ENCODE measurements at regions not wholly inside any gene's neighbourhood (a gene's known extent, or its start where the extent isn't known, plus 50 kb on each side); places are given as distances from the start of the nearest gene placed in this dataset.
A peak's percentile ranks its signal among the peaks of the same experiment; 100 is the strongest.

DNA sequence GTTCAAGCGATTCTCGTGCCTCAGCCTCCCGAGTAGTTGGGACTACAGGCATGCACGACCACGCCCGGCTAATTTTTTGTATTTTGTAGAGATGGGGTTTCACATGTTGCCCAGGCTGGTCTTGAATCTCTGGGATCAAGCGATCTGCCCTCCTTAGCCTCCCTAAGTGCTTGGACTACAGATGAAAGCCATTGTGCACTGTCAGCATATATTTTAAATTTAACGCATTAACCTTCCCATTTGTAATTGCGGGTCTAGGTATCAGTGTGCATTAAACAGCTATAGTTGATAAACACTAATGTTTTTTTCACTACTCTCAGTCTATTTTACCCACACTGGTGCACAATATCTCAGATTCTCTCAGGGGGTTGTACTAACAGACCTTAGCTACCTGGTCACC lies 1930.8 kb downstream of the C4orf33 start:
- Histone ChIP-seq H3K4me3 (ENCODE audit: insufficient read depth, low read depth, low read length) (no peak overlapping the region), H3K4me1 (ENCODE audit: control insufficient read depth, insufficient read depth, low read length) (no peaks in the 10 kb centered on the region), H3K4me2 (ENCODE audit: low read depth, low read length) (no peak overlapping the region), H3K56ac (ENCODE audit: extremely low read depth, insufficient read depth, low read length) (no peak overlapping the region), H3K9me1 (ENCODE audit: insufficient read depth, low read length) (no peaks in the 10 kb centered on the region), H2BK15ac (ENCODE audit: low read depth, low read length) (no peak overlapping the region), H2BK120ac (ENCODE audit: low read depth, low read length) (no peak overlapping the region), H2AFZ (replicated peaks; ENCODE audit: low read length, poor library complexity) (no peak overlapping the region), H4K20me1 (ENCODE audit: insufficient read depth, low read length) (no peaks in the 10 kb centered on the region), H3K4ac (ENCODE audit: low read depth, low read length) (no peak overlapping the region), H3K27ac (ENCODE audit: insufficient read depth, low read length) (no peak overlapping the region), H4K91ac (ENCODE audit: insufficient read depth, low read depth, low read length) (no peak overlapping the region), H3K14ac (replicated peaks; ENCODE audit: low read depth, low read length) (no peak overlapping the region), H2AK9ac (replicated peaks; ENCODE audit: low read depth, low read length, poor library complexity) (no peak overlapping the region), H3K36me3 (ENCODE audit: control insufficient read depth, insufficient read depth, low read length) (no peaks in the 10 kb centered on the region), H3K27me3 (ENCODE audit: control insufficient read depth, insufficient read depth, low read length) (no peaks in the 10 kb centered on the region), H3K9me3 (ENCODE audit: control insufficient read depth, insufficient read depth, low read length) (peaks cover 2% of the 10 kb centered on the region; the same call in 1 of the 2 replicates), H4K5ac (ENCODE audit: low read depth, low read length) (no peak overlapping the region), H2AK5ac (ENCODE audit: low read depth, low read length) (no peak overlapping the region), H3K79me1 (ENCODE audit: low read depth in 1 of 2, low read length in 2 of 2) (no peaks in the 10 kb centered on the region), H3K9ac (ENCODE audit: low read depth, low read length) (no peak overlapping the region), H4K8ac (ENCODE audit: low read depth in 2 of 2, low read length in 2 of 2) (no peak overlapping the region), H3K23ac (ENCODE audit: low read depth, low read length) (no peak overlapping the region), H2BK5ac (ENCODE audit: low read depth, low read length, poor library complexity, severe bottlenecking) (no peak overlapping the region), H3K18ac (ENCODE audit: low read depth, low read length) (no peak overlapping the region), H2BK20ac (ENCODE audit: low read depth, low read length) (no peak overlapping the region)
- POLR2A ChIA-PET (ENCODE audit: unreplicated experiment), result no interaction called here
- CTCF ChIA-PET, result no interaction called here
- no CpG with 5 or more reads among the region's 9 CpGs for whole genome bisulfite sequencing, 2 experiments (ENCODE audit: extremely low coverage in 2 of 2, insufficient read length in 1 of 2)
- intact Hi-C loops (cut with micrococcal nuclease) (no loop called here), dilution Hi-C loops (cut with HindIII; ENCODE audit: low sequenced_read_pairs, unreplicated experiment) (no loop called here), in situ Hi-C loops (cut with MboI; ENCODE audit: low sequenced_read_pairs) (no loop called here)
- no peak for DNase-seq
- no peak for TF ChIP-seq POLR2A (IDR thresholded peaks at IDR 0.05; ENCODE audit: low read depth, low read length)
- no peak for TF ChIP-seq FOS (IDR thresholded peaks at IDR 0.05; ENCODE audit: low read depth, low read length)
- peak; percentile 93 for TF ChIP-seq MAFK (IDR thresholded peaks at IDR 0.05; ENCODE audit: low read depth, low read length)
- TF ChIP-seq RFX5 (IDR thresholded peaks at IDR 0.05; ENCODE audit: low read depth, low read length), result no peak
- no peak for ATAC-seq (ENCODE audit: low read depth)
- no TSS peak for BruUV-seq (replicated peaks)

Measured in IMR-90 (cell line).